ENCODE measurements at regions not wholly inside any gene's neighbourhood (a gene's known extent, or its start where the extent isn't known, plus 50 kb on each side); places are given as distances from the start of the nearest gene placed in this dataset.

DNA sequence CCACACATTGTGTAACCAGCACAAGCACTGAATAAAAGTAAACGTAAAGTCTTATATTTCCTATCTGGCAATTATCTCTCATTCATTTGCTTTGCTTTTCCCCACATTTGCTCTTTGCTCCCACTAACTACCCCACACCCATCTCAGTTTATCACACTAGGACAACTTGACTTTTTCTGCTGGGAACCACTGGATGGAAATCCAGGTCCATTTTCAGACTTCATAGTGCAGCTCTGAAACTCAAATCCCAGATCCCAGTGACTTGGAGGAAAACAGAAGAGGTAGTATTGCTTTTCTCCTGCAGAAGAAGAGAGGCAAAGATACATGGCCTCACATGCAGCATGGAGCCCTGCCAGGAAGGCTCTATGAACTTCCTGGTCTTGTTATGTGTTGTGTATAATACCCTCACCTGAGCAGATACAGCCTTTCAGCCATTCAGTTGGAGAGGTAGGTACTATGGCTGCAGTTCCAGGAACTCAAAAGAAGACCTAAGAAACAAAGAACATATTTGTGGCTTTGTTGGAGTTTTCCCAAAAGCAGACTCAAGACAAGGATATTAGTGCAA, 90.0 kb upstream of the NIPBL start:
- Mint-ChIP-seq H3K27me3 (no peaks in the 10 kb centered on the region), H3K27ac (no peak overlapping the region), H3K4me3 (no peak overlapping the region), H3K4me1 (peaks cover 9% of the 10 kb centered on the region), H3K9me3 (ENCODE audit: insufficient read depth) (no peaks in the 10 kb centered on the region)
- Histone ChIP-seq H3K36me3 (replicated peaks in 1 of 2; ENCODE audit: control extremely low read depth in 1 of 2, control insufficient read depth in 1 of 2, extremely low read depth in 1 of 2, insufficient read depth in 2 of 2, low read length in 1 of 2) (no peaks in the 10 kb centered on the region), H3K4me2 (replicated peaks; ENCODE audit: low read depth, low read length, poor library complexity, severe bottlenecking) (no peak overlapping the region), H2AFZ (ENCODE audit: insufficient read depth, low read depth, low read length, poor library complexity, severe bottlenecking) (no peak overlapping the region), H3K27ac (ENCODE audit: low read length in 2 of 2) (no peak overlapping the region), H3K4me1 (ENCODE audit: control insufficient read depth in 2 of 2, insufficient read depth in 2 of 2, low read length in 2 of 2) (no peaks in the 10 kb centered on the region), H3K9ac (ENCODE audit: low read length) (no peak overlapping the region), H3K27me3 (replicated peaks in 1 of 4; ENCODE audit: control extremely low read depth in 1 of 4, control insufficient read depth in 3 of 4, insufficient read depth in 4 of 4, low read length in 3 of 4) (no peaks in the 10 kb centered on the region), H3K9me3 (ENCODE audit: control extremely low read depth in 1 of 3, control insufficient read depth in 2 of 3, insufficient read depth in 1 of 3, low read length in 2 of 3) (no peaks in the 10 kb centered on the region), H4K20me1 (ENCODE audit: control insufficient read depth, insufficient read depth, low read length, poor library complexity, severe bottlenecking) (no peaks in the 10 kb centered on the region), H3K4me3 (ENCODE audit: control extremely low read depth in 1 of 5, extremely low read depth in 1 of 5, insufficient read depth in 1 of 5, low read depth in 2 of 5, low read length in 4 of 5) (no peak overlapping the region), H3K79me2 (ENCODE audit: control insufficient read depth, insufficient read depth, low read length) (no peaks in the 10 kb centered on the region)
- intact Hi-C loops (cut with micrococcal nuclease) = no loop called here
- no peak for DNase-seq
- 90% methylated on average over 1 of the region's 1 CpG for WGBS (ENCODE audit: insufficient coverage)
- ChIA-PET POLR2A (no interaction called here), CTCF (no interaction called here)
- ATAC-seq (ENCODE audit: low read depth) = no peak
- no peak for TF ChIP-seq EZH2 (IDR thresholded peaks at IDR 0.05; ENCODE audit: borderline replicate concordance, insufficient read depth, low read depth, low read length, poor library complexity, severe bottlenecking)

DNA sequence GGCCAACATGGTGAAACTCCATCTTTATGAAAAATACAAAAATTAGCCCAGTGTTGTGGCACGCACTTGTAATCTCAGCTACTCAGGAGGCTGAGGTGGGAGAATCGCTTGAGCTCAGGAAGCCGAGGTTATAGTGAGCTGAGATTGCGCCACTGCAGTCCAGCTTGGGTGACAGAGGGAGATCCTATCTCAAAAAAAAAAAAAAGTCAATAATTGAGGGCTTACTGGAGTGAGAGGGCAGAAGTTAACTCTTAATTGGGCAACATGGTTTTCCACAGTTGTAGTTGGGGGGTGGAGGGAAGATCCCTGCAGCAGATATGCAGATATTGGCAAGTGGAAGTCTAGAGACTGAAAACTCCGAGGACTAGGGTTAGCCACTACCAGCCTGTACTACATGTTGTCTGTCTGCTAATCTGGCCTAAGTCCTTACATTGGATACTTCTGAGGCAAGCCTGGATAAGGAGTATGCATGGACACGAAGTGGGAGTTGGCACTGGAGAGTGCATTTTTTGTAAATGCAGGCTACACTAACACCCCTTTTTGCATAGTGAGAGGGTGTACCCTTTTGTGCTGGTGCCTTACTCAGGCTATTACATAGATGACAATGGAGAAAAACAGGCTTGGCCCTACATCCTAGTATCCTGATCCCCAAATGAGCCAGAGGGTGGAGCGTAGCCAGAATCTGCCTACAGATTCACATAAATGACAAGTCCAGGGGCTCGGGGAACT, 89.0 kb upstream of the NIPBL start:
- CTCF ChIA-PET = no interaction called here
- H3K4me1 Mint-ChIP-seq = peaks cover 9% of the 10 kb centered on the region
- no peak overlapping the region for H3K4me3 Mint-ChIP-seq
- Histone ChIP-seq H3K79me2 (ENCODE audit: control insufficient read depth, insufficient read depth, low read length) (no peaks in the 10 kb centered on the region), H3K4me2 (replicated peaks; ENCODE audit: low read depth, low read length, poor library complexity, severe bottlenecking) (no peak overlapping the region), H2AFZ (ENCODE audit: insufficient read depth, low read depth, low read length, poor library complexity, severe bottlenecking) (no peak overlapping the region), H3K36me3 (replicated peaks in 1 of 2; ENCODE audit: control extremely low read depth in 1 of 2, control insufficient read depth in 1 of 2, extremely low read depth in 1 of 2, insufficient read depth in 2 of 2, low read length in 1 of 2) (no peaks in the 10 kb centered on the region), H3K9me3 (ENCODE audit: control extremely low read depth in 1 of 3, control insufficient read depth in 2 of 3, insufficient read depth in 1 of 3, low read length in 2 of 3) (no peaks in the 10 kb centered on the region), H3K9ac (ENCODE audit: low read length) (no peak overlapping the region), H4K20me1 (ENCODE audit: control insufficient read depth, insufficient read depth, low read length, poor library complexity, severe bottlenecking) (no peaks in the 10 kb centered on the region), H3K27me3 (replicated peaks in 1 of 4; ENCODE audit: control extremely low read depth in 1 of 4, control insufficient read depth in 3 of 4, insufficient read depth in 4 of 4, low read length in 3 of 4) (no peaks in the 10 kb centered on the region), H3K27ac (ENCODE audit: low read length in 2 of 2) (no peak overlapping the region), H3K4me1 (ENCODE audit: control insufficient read depth in 2 of 2, insufficient read depth in 2 of 2, low read length in 2 of 2) (no peaks in the 10 kb centered on the region), H3K4me3 (ENCODE audit: control extremely low read depth in 1 of 5, extremely low read depth in 1 of 5, insufficient read depth in 1 of 5, low read depth in 2 of 5, low read length in 4 of 5) (no peak overlapping the region)
- TF ChIP-seq, protein P1, sequence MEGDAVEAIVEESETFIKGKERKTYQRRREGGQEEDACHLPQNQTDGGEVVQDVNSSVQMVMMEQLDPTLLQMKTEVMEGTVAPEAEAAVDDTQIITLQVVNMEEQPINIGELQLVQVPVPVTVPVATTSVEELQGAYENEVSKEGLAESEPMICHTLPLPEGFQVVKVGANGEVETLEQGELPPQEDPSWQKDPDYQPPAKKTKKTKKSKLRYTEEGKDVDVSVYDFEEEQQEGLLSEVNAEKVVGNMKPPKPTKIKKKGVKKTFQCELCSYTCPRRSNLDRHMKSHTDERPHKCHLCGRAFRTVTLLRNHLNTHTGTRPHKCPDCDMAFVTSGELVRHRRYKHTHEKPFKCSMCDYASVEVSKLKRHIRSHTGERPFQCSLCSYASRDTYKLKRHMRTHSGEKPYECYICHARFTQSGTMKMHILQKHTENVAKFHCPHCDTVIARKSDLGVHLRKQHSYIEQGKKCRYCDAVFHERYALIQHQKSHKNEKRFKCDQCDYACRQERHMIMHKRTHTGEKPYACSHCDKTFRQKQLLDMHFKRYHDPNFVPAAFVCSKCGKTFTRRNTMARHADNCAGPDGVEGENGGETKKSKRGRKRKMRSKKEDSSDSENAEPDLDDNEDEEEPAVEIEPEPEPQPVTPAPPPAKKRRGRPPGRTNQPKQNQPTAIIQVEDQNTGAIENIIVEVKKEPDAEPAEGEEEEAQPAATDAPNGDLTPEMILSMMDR (IDR thresholded peaks at IDR 0.05) = no peak
- ATAC-seq (ENCODE audit: low read depth) (no peak), DNase-seq (no peak)
- intact Hi-C loops (cut with micrococcal nuclease) = no loop called here
- H3K27ac Mint-ChIP-seq = no peak overlapping the region
- H3K9me3 Mint-ChIP-seq (ENCODE audit: insufficient read depth) = no peaks in the 10 kb centered on the region
- POLR2A ChIA-PET = no interaction called here
- WGBS (ENCODE audit: insufficient coverage) = 85% methylated on average over 7 of the region's 8 CpGs
- peaks cover under 1% of the 10 kb centered on the region for H3K27me3 Mint-ChIP-seq

Measured in B cell (primary cell).